ENCODE measurements at regions not wholly inside any gene's neighbourhood (a gene's known extent, or its start where the extent isn't known, plus 50 kb on each side); places are given as distances from the start of the nearest gene placed in this dataset.
"Not testable (repeated sequence)": the region's sequence is repeated elsewhere in the genome, so short reads cannot be mapped to it uniquely, and the experiment has no call there.

- no peak for DNase-seq
Observed at GRCh38 chr15:69602921-69603320, 150.3 kb downstream of the RPLP1 start.

- DNase-seq = no peak
Observed at GRCh38 chr15:69603369-69604071, 150.9 kb downstream of the RPLP1 start.

- DNase-seq = peak in 1 of 2 experiments; percentile 45
Observed at GRCh38 chr15:69604072-69604411, 151.4 kb downstream of the RPLP1 start.

DNA sequence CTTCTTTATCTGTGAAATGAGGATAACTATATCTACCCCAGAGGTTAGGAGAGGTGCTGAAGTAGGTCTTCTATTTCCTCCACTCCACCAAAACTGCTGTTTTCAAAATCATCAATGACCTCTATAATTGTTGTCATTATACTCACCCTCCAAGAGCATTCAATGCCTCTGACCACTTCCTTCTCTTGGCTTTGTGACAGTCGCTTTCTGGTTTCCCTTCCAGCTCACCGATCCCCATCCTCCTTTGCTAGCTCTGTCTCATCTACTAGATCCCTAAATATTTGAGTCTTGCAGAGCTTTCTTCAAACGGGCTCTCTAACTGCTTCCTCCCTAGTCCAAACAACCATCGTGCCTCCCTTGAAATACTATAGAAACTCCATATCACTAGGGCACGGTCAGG lies 153.5 kb downstream of the RPLP1 start:
- no peak for DNase-seq

DNA sequence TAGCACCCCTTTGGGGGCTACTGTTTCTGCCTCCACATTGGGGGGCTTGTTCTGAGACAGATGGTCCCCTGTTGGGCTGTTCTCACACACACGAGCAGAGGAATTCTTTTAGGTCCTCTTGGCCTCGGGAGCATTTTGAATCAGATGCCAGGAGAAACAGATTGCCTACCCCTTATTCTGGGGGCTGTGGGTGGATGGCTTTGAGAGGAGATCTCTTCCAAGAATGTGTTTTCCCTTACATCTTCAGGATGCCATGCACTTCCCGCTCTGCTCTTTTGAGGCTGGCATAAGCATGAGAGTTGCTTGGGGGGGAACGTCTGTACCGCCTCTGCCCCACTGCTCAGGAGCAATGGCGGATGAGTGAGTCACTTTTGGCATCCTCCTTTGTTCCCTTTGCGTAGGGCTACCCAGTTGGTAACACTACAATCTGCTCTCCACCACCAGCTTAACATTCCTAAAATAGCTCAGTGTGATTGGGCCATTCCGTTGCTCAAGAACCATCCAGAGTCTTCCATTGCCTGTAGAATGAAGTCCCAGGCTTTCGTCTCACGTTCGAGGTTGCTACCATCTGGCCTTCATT lies 154.4 kb downstream of the RPLP1 start:
- no peak for DNase-seq

DNA sequence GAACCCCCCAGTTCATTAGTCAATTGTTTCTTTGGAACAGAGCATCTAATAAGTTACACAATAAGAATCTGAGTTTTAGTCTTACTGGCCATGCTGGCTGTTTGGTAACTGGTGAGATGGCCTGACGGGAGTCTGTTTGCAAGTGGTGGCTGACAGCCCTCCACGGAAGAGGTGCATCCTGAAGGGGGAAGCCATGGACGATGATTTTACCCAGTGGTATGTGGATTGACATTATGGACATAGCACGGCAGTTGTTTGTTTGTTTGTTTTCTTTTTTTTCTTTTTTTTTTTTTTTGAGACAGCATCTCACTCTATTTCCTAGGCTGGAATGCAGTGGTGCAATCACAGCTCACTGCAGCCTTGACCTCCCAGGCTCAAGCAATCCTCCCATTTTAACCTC lies 156.0 kb downstream of the RPLP1 start:
- no peak for DNase-seq

- no peak for DNase-seq
Observed at GRCh38 chr15:69609176-69609575, 156.6 kb downstream of the RPLP1 start.

DNA sequence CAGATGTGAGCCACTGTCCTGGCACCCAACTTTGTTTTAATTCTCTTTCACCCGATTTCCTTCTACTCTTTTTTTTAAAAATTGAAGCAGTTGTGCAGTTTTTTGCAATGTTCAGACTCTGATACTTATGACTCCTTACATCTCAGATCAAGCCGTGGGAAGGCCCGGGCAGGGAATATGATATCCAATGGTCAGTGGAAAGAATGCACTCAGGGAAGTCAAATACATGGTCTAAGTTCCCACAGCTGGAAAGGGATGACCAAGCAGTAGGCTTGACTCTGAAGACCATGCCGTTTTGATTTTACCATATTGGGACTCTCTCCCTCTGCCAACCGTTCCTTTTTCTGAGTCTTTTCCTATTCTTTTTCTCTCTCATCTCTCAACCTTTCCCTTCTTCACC lies 157.2 kb downstream of the RPLP1 start:
- no peak for DNase-seq

DNA sequence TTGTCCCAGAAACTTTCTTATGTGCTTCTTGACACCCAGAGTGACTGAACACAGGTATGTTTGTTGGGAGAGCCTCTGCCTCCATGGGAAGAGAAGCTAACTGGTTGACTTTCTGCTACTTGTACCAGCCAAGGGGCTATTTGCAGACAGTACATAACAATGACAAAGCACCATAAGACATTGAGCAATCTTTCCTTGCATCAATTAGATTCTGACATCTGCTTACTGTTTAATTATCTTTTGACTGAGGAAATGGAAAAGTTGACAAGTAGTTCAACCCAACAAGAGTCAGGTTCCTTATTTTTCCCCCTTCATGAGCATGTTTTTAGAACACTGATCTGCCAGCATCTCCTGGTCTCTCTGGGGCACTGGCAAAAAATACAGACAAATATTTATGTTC lies 157.7 kb downstream of the RPLP1 start:
- no peak for DNase-seq

GRCh38 chr15:69610858-69611257 lies 158.2 kb downstream of the RPLP1 start:
- DNase-seq = no peak

- DNase-seq = no peak
Observed at GRCh38 chr15:69612112-69612511, 159.5 kb downstream of the RPLP1 start.

DNA sequence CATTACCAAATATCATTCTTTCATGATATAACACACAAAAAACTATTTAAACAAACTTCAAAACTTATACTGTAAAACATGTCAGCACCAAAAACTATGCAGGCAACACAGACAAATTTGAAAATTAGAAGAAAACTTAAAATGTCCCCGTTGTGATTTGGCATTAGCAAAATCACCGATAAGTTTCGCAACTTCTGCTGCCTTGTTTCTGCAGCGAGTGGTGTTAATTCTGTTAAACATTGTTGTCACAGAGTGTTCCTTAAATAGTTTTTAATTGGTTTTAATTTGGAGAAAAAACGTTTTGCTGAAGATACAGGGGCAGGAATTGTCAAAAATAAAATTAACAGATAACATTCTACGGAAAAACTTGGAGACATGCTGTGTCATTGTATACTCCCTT lies 160.6 kb downstream of the RPLP1 start:
- DNase-seq = no peak

DNA sequence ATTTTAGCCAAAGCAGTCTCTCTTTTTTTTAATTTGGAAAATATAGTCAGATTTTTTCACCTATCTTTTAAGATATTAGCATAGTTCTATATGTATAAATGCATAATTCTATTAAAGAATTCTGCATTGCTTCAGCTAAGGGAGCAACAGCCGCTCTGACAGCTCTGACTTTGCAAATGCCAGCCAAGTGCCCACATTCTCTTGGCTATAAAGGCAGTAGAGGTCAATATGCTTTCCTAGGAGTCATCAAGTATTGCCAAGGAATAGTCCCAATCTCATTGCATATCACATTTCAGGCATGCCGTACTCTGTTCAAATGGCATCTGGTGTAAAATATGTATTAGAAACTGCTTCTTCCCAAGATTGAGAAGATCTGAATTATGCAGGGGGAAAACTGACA lies 161.4 kb downstream of the RPLP1 start:
- DNase-seq = no peak

- DNase-seq = no peak
Observed at GRCh38 chr15:69615736-69616135, 163.1 kb downstream of the RPLP1 start.

- DNase-seq = no peak
Observed at GRCh38 chr15:69616558-69616957, 163.9 kb downstream of the RPLP1 start.

- not testable (repeated sequence) for DNase-seq
Observed at GRCh38 chr15:69617144-69617543, 164.5 kb downstream of the RPLP1 start.

DNA sequence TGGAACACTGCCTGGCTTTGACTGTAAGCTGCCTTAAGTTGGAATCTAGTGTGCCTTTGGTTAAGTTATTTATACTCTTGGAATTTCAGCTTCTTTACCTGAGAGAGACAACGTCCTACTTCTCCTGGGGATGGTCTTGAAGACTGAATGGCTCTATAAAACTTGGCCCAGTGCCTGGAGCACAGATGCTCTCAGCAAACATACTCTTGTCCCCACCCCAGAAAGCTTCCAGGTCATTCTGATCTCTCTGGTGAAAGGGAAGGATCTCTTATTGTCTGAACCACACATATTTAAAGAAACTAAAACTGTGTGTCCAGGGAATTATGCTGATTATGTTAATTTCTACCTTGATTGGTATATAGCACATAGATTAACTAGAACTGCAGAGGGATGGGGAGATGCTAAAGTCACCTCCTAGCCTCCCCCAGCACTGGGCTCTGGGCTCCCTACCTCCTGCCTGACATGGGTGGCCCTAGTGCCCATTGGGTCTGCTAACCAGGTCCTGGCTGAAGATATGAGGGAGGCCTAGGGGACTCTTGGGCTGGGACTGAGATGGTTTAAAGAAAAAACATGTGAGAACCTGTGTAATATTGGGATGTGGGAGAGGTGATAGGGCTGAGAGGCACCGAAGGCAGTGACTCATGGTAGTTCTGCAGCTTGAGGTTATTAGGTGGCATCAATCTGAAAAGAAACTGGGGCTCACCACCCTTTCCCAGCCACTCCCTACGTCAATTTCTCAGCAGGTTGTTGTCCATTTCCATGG lies 171.0 kb downstream of the RPLP1 start:
- DNase-seq = no peak

DNA sequence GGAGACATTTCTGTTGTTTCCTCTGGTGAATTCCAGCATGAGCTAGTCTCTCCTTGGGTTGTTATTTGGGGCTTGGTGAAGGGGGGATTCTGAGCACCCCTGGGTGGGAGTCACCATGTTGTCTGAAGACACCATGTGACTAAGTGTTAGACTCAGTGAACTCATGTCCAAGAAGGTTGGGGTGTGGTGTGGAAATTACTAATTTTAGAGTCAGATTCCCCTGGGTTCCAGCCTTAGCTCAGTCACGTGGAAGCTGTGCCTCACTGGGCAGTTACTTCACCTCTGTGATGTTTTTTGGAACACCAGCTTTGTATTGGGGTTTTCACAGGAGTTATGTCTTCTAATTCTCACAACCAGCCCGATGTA lies 171.5 kb downstream of the RPLP1 start:
- DNase-seq = no peak

DNA sequence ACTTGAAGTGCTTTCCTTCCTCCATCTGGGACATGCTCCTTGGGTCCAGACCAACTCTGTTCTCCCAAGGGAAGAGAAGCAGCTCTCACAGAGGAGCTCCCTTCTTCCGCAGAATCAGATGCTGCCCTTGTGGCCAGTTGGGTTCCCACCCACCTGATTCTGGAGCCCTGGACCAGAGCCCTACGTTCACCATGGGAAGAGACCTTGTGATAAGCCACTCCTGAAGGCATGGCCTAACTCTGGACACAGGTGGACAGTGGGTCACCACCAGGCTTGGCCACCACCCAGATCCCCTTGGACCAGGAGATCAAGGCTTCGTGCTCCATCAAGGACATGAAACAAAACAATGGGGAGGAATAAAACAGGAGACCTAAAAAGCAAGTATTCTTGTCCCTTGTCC lies 172.2 kb downstream of the RPLP1 start:
- no peak for DNase-seq

DNA sequence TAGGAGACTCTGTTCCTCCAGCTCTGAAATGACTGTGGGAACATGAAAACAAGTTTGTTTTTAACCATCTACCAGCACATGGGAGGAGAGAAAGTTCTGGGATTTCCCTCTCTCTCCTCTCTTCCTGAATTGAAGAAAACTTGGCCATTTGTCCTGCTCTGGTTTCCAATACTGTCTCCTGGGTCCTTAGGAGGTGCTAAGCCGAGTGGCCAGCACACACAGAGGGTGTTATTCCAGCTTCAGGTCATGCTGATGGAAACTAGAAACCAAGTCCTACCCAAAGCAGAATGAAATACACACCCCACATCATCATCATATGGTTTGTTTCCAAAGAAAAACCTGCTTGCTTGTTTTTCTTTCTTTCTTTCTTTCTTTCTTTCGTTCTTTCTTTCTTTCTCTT lies 172.7 kb downstream of the RPLP1 start:
- DNase-seq = no peak

DNA sequence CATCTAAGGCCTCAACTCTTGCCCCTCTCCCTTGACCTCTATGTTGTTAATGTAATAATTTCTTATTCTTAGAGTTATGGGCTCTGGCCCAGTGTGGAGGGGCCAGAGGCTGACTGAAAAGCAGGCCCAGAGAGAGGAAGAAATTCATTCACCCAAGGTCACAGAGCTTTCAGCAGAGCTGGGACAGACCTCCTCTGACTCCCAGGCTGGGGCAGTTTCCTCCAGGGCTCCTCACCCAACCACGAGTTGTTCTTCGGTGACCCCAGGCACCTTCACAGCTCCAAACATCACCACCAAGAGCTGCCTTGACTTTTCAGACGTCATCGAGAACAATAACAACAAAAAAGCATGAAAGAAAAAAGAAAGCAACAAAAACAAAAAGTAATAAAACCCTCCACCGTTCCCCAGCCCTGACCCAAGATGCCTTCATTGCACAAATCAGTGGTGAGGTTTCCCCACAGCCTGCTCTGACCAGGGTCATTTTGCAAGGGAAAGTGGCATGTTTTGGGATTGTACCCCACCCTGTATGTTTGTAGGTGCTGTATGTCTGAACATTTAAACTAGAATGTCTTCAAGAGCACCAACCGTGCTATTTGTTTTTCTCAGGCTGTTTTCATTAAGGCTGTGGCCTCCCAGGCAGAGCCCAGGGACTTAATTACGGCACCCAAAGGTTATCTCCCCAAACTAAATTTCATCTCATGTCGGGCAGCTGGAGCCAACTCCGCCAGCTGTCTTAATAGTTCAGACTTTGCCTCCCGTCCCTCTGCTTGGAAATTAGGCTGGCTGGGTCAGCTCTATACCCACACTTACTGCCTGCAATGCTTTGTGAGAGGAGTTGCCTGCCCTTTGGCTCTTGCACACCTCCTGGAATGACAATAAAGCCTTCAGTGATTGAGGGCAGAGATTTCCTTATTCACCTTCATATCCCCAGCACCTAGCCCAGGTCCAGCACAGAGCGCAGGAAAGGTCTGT lies 173.8 kb downstream of the RPLP1 start:
- no peak for DNase-seq

- no peak for DNase-seq
Observed at GRCh38 chr15:69627548-69628158, 175.0 kb downstream of the RPLP1 start.

All from SHP77 (cell line).